A549 (cell line): ENCODE measurements at regions not wholly inside any gene's neighbourhood (a gene's known extent, or its start where the extent isn't known, plus 50 kb on each side); places are given as distances from the start of the nearest gene placed in this dataset.

Experiments
- EHMT2 ChIP-seq: fragments of 200-600 bp; sonication (generic); IDR thresholded peaks from 2 replicates; pipeline ENCODE4 v1.6.1; 2016; ENCODE audit warnings: antibody characterized with exemption, low read depth, mild to moderate bottlenecking, moderate library complexity
- TF ChIP-seq, protein P1 (sequence below): IDR thresholded peaks from 2 replicates; pipeline ENCODE4 v1.6.1; 2012

DNA sequence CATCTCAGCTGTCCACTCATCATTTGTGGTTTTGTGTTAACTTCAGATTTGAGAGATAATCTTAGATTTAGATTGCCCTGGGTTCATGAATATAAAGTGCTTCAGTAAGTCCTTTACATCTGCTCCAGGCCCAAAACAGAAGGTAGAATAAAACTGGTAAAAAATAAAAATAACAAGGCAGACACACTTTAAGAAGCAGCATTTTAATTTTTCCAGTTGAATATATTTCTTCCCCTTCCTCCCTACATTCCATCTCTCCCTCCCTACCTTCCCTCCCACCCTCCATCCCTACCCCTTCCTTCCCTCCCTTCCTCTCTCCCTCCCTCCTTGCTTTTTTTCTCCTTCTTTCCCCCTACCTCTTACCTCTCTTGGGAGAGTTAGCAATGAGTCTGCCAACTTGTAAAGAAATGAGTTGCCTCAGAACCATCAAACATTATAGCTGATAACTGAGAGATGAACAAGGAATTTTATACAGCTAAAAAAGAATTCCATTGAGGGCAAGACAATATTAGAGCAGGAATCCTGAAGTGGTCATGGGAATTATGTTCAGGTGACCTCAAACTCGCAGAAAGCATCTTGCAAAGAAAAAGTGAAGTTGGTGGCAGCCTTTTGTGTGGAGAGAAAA, 145.0 kb upstream of the SOX4 start:
- TF ChIP-seq, protein P1, sequence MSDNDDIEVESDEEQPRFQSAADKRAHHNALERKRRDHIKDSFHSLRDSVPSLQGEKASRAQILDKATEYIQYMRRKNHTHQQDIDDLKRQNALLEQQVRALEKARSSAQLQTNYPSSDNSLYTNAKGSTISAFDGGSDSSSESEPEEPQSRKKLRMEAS = no peak
- no peak for TF ChIP-seq EHMT2
